Keratinocyte (primary cell): ENCODE measurements at regions not wholly inside any gene's neighbourhood (a gene's known extent, or its start where the extent isn't known, plus 50 kb on each side); places are given as distances from the start of the nearest gene placed in this dataset.
"Not testable (repeated sequence)": the region's sequence is repeated elsewhere in the genome, so short reads cannot be mapped to it uniquely, and the experiment has no call there.

ENCODE experiments used
- DNase-seq: peaks from one replicate; pipeline ENCODE4 v3.0.0-alpha.2; 2011; ENCODE audit warnings: low read depth, missing footprints, low spot score
- FAIRE-seq: peaks from 2 replicates; lab custom pipeline; 2011; peaks lifted over from hg19 to GRCh38; lab: Jason Lieb, UNC
- H2AFZ ChIP-seq: 2 replicates; pipeline ENCODE4 v1.6.0; 2012; ENCODE audit warnings: low read length, control low read depth, inconsistent platforms; ENCODE audit not compliant: control insufficient read depth
- H3K27ac ChIP-seq: 2 replicates; pipeline ENCODE4 v1.5.1; 2011; ENCODE audit warnings: low read length; ENCODE audit not compliant: control insufficient read depth, insufficient read depth
- H3K27me3 ChIP-seq: 3 replicates; pipeline ENCODE4 v1.6.0; 2011; ENCODE audit warnings: low read length; ENCODE audit not compliant: control insufficient read depth, insufficient read depth; ENCODE audit errors: extremely low read depth
- H3K36me3 ChIP-seq, 2 experiments: 2 replicates in 1 of 2; 3 replicates in 1 of 2; pipeline ENCODE4 v1.5.1; 2011; ENCODE audit warnings: low read length in 2 of 2, mild to moderate bottlenecking in 1 of 2; ENCODE audit not compliant: control insufficient read depth in 2 of 2, insufficient read depth in 2 of 2; ENCODE audit errors: extremely low read depth in 1 of 2
- H3K4me1 ChIP-seq: 3 replicates; pipeline ENCODE4 v1.5.1; 2011; ENCODE audit warnings: low read length; ENCODE audit not compliant: control insufficient read depth, insufficient read depth; ENCODE audit errors: extremely low read depth
- H3K4me2 ChIP-seq: 3 replicates; pipeline ENCODE4 v1.6.0; 2011; ENCODE audit warnings: low read depth, low read length; ENCODE audit not compliant: control insufficient read depth, insufficient read depth; ENCODE audit errors: extremely low read depth
- H3K4me3 ChIP-seq, 3 experiments: fragments of 200-600 bp in 1 of 3; sonication (generic) in 1 of 3; 2 replicates in 2 of 3; 3 replicates in 1 of 3; pipeline ENCODE4 v1.5.1; 2011 to 2016; ENCODE audit warnings: low read length in 3 of 3, mild to moderate bottlenecking in 3 of 3, control low read depth in 2 of 3, inconsistent platforms in 1 of 3, low read depth in 1 of 3, mixed read lengths in 1 of 3, mixed run types in 1 of 3, moderate library complexity in 1 of 3; ENCODE audit not compliant: control insufficient read depth in 2 of 3, insufficient read depth in 2 of 3; ENCODE audit errors: extremely low read depth in 1 of 3
- H3K79me2 ChIP-seq: 2 replicates; pipeline ENCODE4 v1.6.0; 2012; ENCODE audit warnings: low read length; ENCODE audit not compliant: control insufficient read depth, insufficient read depth
- H3K9ac ChIP-seq: 3 replicates; pipeline ENCODE4 v1.6.0; 2011; ENCODE audit warnings: low read length; ENCODE audit not compliant: control insufficient read depth, insufficient read depth; ENCODE audit errors: extremely low read depth
- H3K9me1 ChIP-seq: 3 replicates; pipeline ENCODE4 v1.6.0; 2011; ENCODE audit warnings: low read length; ENCODE audit not compliant: control insufficient read depth, insufficient read depth; ENCODE audit errors: extremely low read depth
- H3K9me3 ChIP-seq: 2 replicates; pipeline ENCODE4 v1.5.1; 2012; ENCODE audit warnings: low read depth, low read length; ENCODE audit not compliant: control insufficient read depth
- H4K20me1 ChIP-seq: 3 replicates; pipeline ENCODE4 v1.6.0; 2011; ENCODE audit warnings: low read length; ENCODE audit not compliant: control insufficient read depth, insufficient read depth; ENCODE audit errors: extremely low read depth
- EZH2 ChIP-seq: IDR thresholded peaks from one replicate; pipeline ENCODE4 v1.6.1; 2012; ENCODE audit warnings: inconsistent platforms, mild to moderate bottlenecking, low read length, moderate library complexity
- dilution Hi-C: fragments of 300-500 bp; cut with MboI; formaldehyde crosslinking; loops from one replicate; pipeline ENCODE4 v1.7.0; 2020; ENCODE audit warnings: low sequenced_read_pairs; ENCODE audit not compliant: extremely low pct_ligation_motif_present
- TF ChIP-seq, protein P1 (sequence below), 3 experiments: IDR thresholded peaks in 1 of 3; conservative IDR thresholded peaks in 1 of 3; optimal IDR thresholded peaks in 1 of 3; 2 replicates in 2 of 3; 3 replicates in 1 of 3; pipeline versions ENCODE3 to v1.5.1; 2011; ENCODE audit warnings: low read length in 3 of 3, mild to moderate bottlenecking in 3 of 3, moderate library complexity in 2 of 3, control low read depth in 1 of 3, inconsistent platforms in 1 of 3; ENCODE audit not compliant: insufficient read depth in 2 of 3; ENCODE audit errors: extremely low read depth in 1 of 3

DNA sequence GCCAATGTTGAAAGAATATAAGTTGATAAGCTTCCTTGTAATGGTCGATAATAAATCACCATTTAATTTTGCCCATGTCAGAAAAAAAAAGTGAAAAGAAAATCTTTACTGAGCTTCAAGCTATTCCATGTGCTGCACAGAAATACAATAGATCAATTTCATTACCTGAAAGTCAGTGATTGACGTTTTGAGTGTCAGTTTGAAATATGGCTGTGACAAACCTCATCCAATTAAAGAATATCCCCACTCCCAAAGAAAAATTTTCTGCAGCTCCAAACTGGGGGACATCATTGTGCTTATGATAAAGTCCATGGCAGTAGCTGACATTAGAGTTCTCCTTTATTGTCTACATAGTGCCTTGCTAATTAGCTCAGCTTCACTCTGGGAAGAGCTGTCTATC, 184.8 kb upstream of the RPRM start:
- FAIRE-seq (no peak), DNase-seq (no peak)
- H3K4me1 ChIP-seq: no peaks in the 10 kb centered on the region
- H3K4me3 ChIP-seq: no peak overlapping the region
- H3K27me3 ChIP-seq: no peaks in the 10 kb centered on the region
- no peaks in the 10 kb centered on the region for H3K9me1 ChIP-seq
- no peak overlapping the region for H2AFZ ChIP-seq
- no peak overlapping the region for H3K9ac ChIP-seq
- no peaks in the 10 kb centered on the region for H4K20me1 ChIP-seq
- dilution Hi-C loops: no loop called here
- peaks cover 1% of the 10 kb centered on the region for H3K9me3 ChIP-seq
- no peaks in the 10 kb centered on the region for H3K36me3 ChIP-seq
- no peaks in the 10 kb centered on the region for H3K79me2 ChIP-seq
- H3K27ac ChIP-seq: no peak overlapping the region
- TF ChIP-seq EZH2: no peak
- TF ChIP-seq, protein P1, sequence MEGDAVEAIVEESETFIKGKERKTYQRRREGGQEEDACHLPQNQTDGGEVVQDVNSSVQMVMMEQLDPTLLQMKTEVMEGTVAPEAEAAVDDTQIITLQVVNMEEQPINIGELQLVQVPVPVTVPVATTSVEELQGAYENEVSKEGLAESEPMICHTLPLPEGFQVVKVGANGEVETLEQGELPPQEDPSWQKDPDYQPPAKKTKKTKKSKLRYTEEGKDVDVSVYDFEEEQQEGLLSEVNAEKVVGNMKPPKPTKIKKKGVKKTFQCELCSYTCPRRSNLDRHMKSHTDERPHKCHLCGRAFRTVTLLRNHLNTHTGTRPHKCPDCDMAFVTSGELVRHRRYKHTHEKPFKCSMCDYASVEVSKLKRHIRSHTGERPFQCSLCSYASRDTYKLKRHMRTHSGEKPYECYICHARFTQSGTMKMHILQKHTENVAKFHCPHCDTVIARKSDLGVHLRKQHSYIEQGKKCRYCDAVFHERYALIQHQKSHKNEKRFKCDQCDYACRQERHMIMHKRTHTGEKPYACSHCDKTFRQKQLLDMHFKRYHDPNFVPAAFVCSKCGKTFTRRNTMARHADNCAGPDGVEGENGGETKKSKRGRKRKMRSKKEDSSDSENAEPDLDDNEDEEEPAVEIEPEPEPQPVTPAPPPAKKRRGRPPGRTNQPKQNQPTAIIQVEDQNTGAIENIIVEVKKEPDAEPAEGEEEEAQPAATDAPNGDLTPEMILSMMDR (optimal IDR thresholded peaks at IDR 0.05 in 1 of 3, IDR thresholded peaks at IDR 0.05 in 1 of 3, conservative IDR thresholded peaks at IDR 0.05 in 1 of 3; ENCODE audit: extremely low read depth in 1 of 3, insufficient read depth in 2 of 3, low read length in 3 of 3): no peak
- no peak overlapping the region for H3K4me2 ChIP-seq

DNA sequence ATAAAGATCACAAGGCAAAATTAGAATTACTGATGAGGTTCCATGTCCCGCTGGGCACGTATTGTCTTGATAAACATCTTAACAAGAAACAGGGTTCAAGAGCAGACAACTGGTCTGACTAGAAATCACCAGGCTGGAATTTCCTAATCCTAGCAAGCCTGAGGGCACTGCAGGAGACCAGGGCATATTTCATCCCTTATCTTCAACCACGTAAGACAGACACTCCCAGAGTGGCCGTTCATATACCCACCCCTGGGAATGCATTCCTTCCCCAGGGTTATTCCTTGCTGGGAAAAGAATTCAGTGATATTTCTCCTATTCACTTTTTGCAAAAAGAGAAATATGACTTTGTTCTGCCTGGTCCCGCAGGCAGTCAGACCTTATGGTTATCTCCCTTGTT, 185.4 kb upstream of the RPRM start:
- H3K79me2 ChIP-seq, H3K36me3 ChIP-seq, H2AFZ ChIP-seq, H3K4me1 ChIP-seq, H3K27me3 ChIP-seq, FAIRE-seq, H3K4me3 ChIP-seq, H3K27ac ChIP-seq, DNase-seq, dilution Hi-C loops, H4K20me1 ChIP-seq, H3K4me2 ChIP-seq, H3K9me1 ChIP-seq, H3K9me3 ChIP-seq, H3K9ac ChIP-seq: not testable (repeated sequence)

DNA sequence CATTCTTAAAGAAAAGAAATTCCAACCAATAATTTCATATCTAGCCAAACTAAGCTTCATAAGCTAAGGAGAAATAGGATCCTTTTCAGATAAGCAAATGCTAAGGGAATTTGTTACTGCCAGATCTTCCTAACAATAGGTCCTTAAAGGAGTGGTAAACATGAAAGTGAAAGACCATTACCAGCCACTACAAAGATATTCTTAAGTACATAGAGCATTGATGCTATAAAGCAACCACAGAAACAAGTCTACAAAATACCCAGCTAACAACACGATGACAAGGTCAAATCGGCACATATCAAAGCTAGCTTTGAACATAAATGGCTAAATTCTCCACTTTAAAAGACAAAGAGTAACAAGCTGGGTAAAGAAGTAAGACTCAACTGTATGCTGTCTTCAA, 188.9 kb upstream of the RPRM start:
- H3K4me1 ChIP-seq: no peaks in the 10 kb centered on the region
- no peak for TF ChIP-seq EZH2
- TF ChIP-seq, protein P1 (optimal IDR thresholded peaks at IDR 0.05 in 1 of 3, IDR thresholded peaks at IDR 0.05 in 1 of 3, conservative IDR thresholded peaks at IDR 0.05 in 1 of 3; ENCODE audit: extremely low read depth in 1 of 3, insufficient read depth in 2 of 3, low read length in 3 of 3): no peak
- no peak overlapping the region for H3K9ac ChIP-seq
- no peak overlapping the region for H3K4me3 ChIP-seq
- peaks cover 4% of the 10 kb centered on the region for H3K9me3 ChIP-seq
- no peaks in the 10 kb centered on the region for H3K79me2 ChIP-seq
- FAIRE-seq (no peak), DNase-seq (no peak)
- H3K9me1 ChIP-seq: no peaks in the 10 kb centered on the region
- no peak overlapping the region for H3K4me2 ChIP-seq
- no peaks in the 10 kb centered on the region for H3K36me3 ChIP-seq
- no peak overlapping the region for H2AFZ ChIP-seq
- dilution Hi-C loops: no loop called here
- no peaks in the 10 kb centered on the region for H4K20me1 ChIP-seq
- no peak overlapping the region for H3K27ac ChIP-seq
- H3K27me3 ChIP-seq: no peaks in the 10 kb centered on the region
